A549 (cell line): ENCODE measurements at regions not wholly inside any gene's neighbourhood (a gene's known extent, or its start where the extent isn't known, plus 50 kb on each side); places are given as distances from the start of the nearest gene placed in this dataset.

Experiments used
- ATAC-seq, 2 experiments: fragments of 200-7000 bp in 1 of 2; fragments of >200 bp in 1 of 2; cut with Nextera tagmentation in 1 of 2; cut with Tn5 transposase in 1 of 2; 3 replicates each; pipeline versions ENCODE4 v1.8.0 to v1.9.1; 2018 to 2020; ENCODE audit warnings: mild to moderate bottlenecking in 1 of 2, moderate library complexity in 1 of 2
- CTCF ChIA-PET: fragments of 300-600 bp; sonication (Branson Sonifier 250); formaldehyde crosslinking; extraction: SDS; loops from one replicate; lab custom pipeline; 2021; ENCODE audit warnings: antibody characterized with exemption, inconsistent platforms; lab: Yijun Ruan, JAX
- POLR2A ChIA-PET: fragments of 350-600 bp; formaldehyde crosslinking; extraction: SDS; loops from one replicate; lab custom pipeline; 2021; ENCODE audit warnings: antibody characterized with exemption, inconsistent platforms; lab: Yijun Ruan, JAX
- DNase-seq, 2 experiments: peaks; one replicate each; pipeline versions ENCODE4 v3.0.0 to v3.0.0-alpha.2; 2011 to 2016; ENCODE audit warnings: low read depth in 1 of 2, low spot score in 1 of 2
- FAIRE-seq: peaks from 2 replicates; lab custom pipeline; 2011; peaks lifted over from hg19 to GRCh38; lab: Jason Lieb, UNC
- H3K27ac ChIP-seq, 2 experiments: fragments of >200 bp; sonication (Bioruptor Twin); formaldehyde crosslinking; 3 replicates each; pipeline ENCODE4 v1.5.1; 2016 to 2017
- H3K4me1 ChIP-seq: fragments of >200 bp; sonication (Bioruptor Twin); formaldehyde crosslinking; 3 replicates; pipeline ENCODE4 v1.6.1; 2016
- H3K4me2 ChIP-seq: fragments of >200 bp; sonication (Bioruptor Twin); formaldehyde crosslinking; 3 replicates; pipeline ENCODE4 v1.6.1; 2016
- H3K4me3 ChIP-seq: fragments of >200 bp; sonication (Bioruptor Twin); formaldehyde crosslinking; 3 replicates; pipeline ENCODE4 v1.5.1; 2016
- H3K9me3 ChIP-seq: fragments of >200 bp; sonication (Bioruptor Twin); formaldehyde crosslinking; 3 replicates; pipeline ENCODE4 v1.6.1; 2016
- CBX8 ChIP-seq: fragments of 200-600 bp; sonication (generic); IDR thresholded peaks from 2 replicates; pipeline ENCODE4 v1.6.1; 2016
- CHD4 ChIP-seq: fragments of 200-600 bp; sonication (generic); IDR thresholded peaks from 2 replicates; pipeline ENCODE4 v1.6.1; 2016; ENCODE audit warnings: antibody characterized with exemption, mild to moderate bottlenecking, borderline replicate concordance
- EHF ChIP-seq: fragments of 250-450 bp; sonication (Bioruptor Pico); IDR thresholded peaks from 2 replicates; pipeline ENCODE4 v1.5.0; 2020; ENCODE audit warnings: mild to moderate bottlenecking
- EP300 ChIP-seq, 2 experiments: fragments of >200 bp; sonication (Bioruptor Twin); formaldehyde crosslinking; IDR thresholded peaks; 2 replicates in 1 of 2; 3 replicates in 1 of 2; pipeline ENCODE4 v1.6.1; 2016 to 2017
- FOSL2 ChIP-seq, 2 experiments: fragments of 450-650 bp in 1 of 2; fragments of >200 bp in 1 of 2; sonication (Bioruptor Twin) in 1 of 2; formaldehyde crosslinking; IDR thresholded peaks; 2 replicates each; pipeline versions ENCODE4 v1.5.0 to v1.6.1; 2016 to 2020; ENCODE audit warnings: mild to moderate bottlenecking in 1 of 2, moderate library complexity in 1 of 2
- FOXS1 ChIP-seq: fragments of 250-450 bp; sonication (Bioruptor Pico); IDR thresholded peaks from 2 replicates; pipeline ENCODE4 v1.5.0; 2020; ENCODE audit warnings: mild to moderate bottlenecking, moderate library complexity
- GATA3 ChIP-seq: IDR thresholded peaks from 2 replicates; pipeline ENCODE4 v1.6.1; 2012; ENCODE audit warnings: borderline replicate concordance
- HOXB5 ChIP-seq: fragments of 250-450 bp; sonication (Bioruptor Pico); IDR thresholded peaks from 2 replicates; pipeline ENCODE4 v1.5.0; 2020; ENCODE audit warnings: mild to moderate bottlenecking, moderate library complexity
- JUN ChIP-seq, 2 experiments: fragments of >200 bp; sonication (Bioruptor Twin); formaldehyde crosslinking; IDR thresholded peaks; 2 replicates in 1 of 2; 3 replicates in 1 of 2; pipeline ENCODE4 v1.6.1; 2016 to 2017
- JUNB ChIP-seq: fragments of >200 bp; sonication (Bioruptor Twin); formaldehyde crosslinking; IDR thresholded peaks from 2 replicates; pipeline ENCODE4 v1.6.1; 2016
- KDM1A ChIP-seq: fragments of 200-600 bp; sonication (generic); IDR thresholded peaks from 2 replicates; pipeline ENCODE4 v1.6.1; 2016; ENCODE audit warnings: low read depth, mild to moderate bottlenecking
- KDM5A ChIP-seq: fragments of 200-600 bp; sonication (generic); IDR thresholded peaks from 2 replicates; pipeline ENCODE4 v1.6.1; 2016; ENCODE audit warnings: antibody characterized with exemption, mild to moderate bottlenecking
- MAZ ChIP-seq: fragments of 150-350 bp; IDR thresholded peaks from 2 replicates; pipeline ENCODE4 v1.6.1; 2014; ENCODE audit warnings: antibody characterized with exemption, low read depth, low read length, borderline replicate concordance
- NPAS2 ChIP-seq: fragments of 250-450 bp; sonication (Bioruptor Pico); IDR thresholded peaks from 2 replicates; pipeline ENCODE4 v1.8.0; 2022; ENCODE audit warnings: mild to moderate bottlenecking, moderate library complexity, borderline replicate concordance
- NR3C1 ChIP-seq: fragments of >200 bp; sonication (Bioruptor Twin); formaldehyde crosslinking; IDR thresholded peaks from 3 replicates; pipeline ENCODE4 v1.6.1; 2017
- PHF8 ChIP-seq: fragments of 200-600 bp; sonication (generic); IDR thresholded peaks from 2 replicates; pipeline ENCODE4 v1.6.1; 2016; ENCODE audit warnings: low read depth, mild to moderate bottlenecking, antibody characterized with exemption, moderate library complexity, borderline replicate concordance
- POLR2A ChIP-seq: IDR thresholded peaks from 2 replicates; pipeline ENCODE4 v1.6.1; 2012; ENCODE audit warnings: mild to moderate bottlenecking, low read length
- RARB ChIP-seq: fragments of 250-450 bp; sonication (Bioruptor Pico); IDR thresholded peaks from 2 replicates; pipeline ENCODE4 v1.8.0; 2021; ENCODE audit warnings: mild to moderate bottlenecking, moderate library complexity
- RCOR1 ChIP-seq: fragments of 150-350 bp; IDR thresholded peaks from 2 replicates; pipeline ENCODE4 v1.6.1; 2014; ENCODE audit warnings: antibody characterized with exemption, low read length, low read depth
- RNF2 ChIP-seq: fragments of 200-600 bp; sonication (generic); IDR thresholded peaks from 2 replicates; pipeline ENCODE4 v1.6.1; 2016; ENCODE audit warnings: low read depth, mild to moderate bottlenecking, antibody characterized with exemption, moderate library complexity, borderline replicate concordance
- SREBF2 ChIP-seq: fragments of 450-650 bp; IDR thresholded peaks from 2 replicates; pipeline ENCODE4 v1.6.1; 2014; ENCODE audit warnings: mild to moderate bottlenecking, moderate library complexity
- ZC3H11A ChIP-seq: fragments of 450-650 bp; IDR thresholded peaks from 2 replicates; pipeline ENCODE4 v1.6.1; 2014; ENCODE audit warnings: antibody characterized with exemption, mild to moderate bottlenecking
- ZNF302 ChIP-seq: fragments of 250-450 bp; sonication (Bioruptor Pico); IDR thresholded peaks from 2 replicates; pipeline ENCODE4 v1.9.0; 2021; ENCODE audit warnings: inconsistent platforms, mild to moderate bottlenecking, moderate library complexity
- WGBS: methylation state at CpG from one replicate; pipeline ENCODE4 v1.1.6; 2017; ENCODE audit errors: missing lambda C conversion rate; 5-methylcytosine and 5-hydroxymethylcytosine counted together
- TF ChIP-seq, protein P1 (sequence below): IDR thresholded peaks from 2 replicates; pipeline ENCODE4 v1.6.1; 2012; ENCODE audit warnings: low read depth, borderline replicate concordance
- TF ChIP-seq, protein P2 (sequence below): IDR thresholded peaks from 2 replicates; pipeline ENCODE4 v1.6.1; 2012
- TF ChIP-seq, protein P3 (sequence below): fragments of 450-650 bp; IDR thresholded peaks from 2 replicates; pipeline ENCODE4 v1.6.1; 2014; ENCODE audit warnings: antibody characterized with exemption
- TF ChIP-seq, protein P4 (sequence below): fragments of >200 bp; sonication (Bioruptor Twin); formaldehyde crosslinking; IDR thresholded peaks from 3 replicates; pipeline ENCODE4 v1.6.1; 2016

DNA sequence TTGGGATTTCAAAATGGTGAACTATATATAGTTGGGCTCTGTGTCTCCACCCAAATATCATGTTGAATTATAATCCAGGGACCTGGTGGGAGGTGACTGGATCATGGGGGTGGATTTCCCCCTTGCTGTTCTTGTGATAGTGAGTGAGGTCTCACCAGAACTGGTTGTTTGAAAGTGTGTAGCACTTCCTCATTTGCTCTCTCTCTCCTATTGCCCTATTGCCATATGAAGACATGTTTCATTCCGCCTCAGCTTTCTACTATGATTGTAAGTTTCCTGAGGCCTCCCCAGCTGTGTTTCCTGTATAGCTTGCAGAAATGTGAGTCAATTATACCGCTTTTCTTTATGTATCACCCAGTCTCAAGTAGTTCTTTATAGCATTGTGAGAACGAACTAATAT lies 545.6 kb downstream of the TRAM1L1 start:
- CTCF ChIA-PET: no interaction called here
- Histone ChIP-seq H3K4me3 (no peak overlapping the region), H3K9me3 (no peaks in the 10 kb centered on the region)
- no peak for ATAC-seq
- TF ChIP-seq MAZ (no peak), NR3C1 (no peak), HOXB5 (CRISPR knock-in tag) (no peak), FOSL2 (IDR thresholded peaks at IDR 0.05) (no peak), FOSL2 (CRISPR knock-in tag; IDR thresholded peaks at IDR 0.05) (no peak), KDM1A (no peak), RNF2 (no peak), GATA3 (no peak), EP300 (IDR thresholded peaks at IDR 0.05) (no peak), ZC3H11A (no peak), EHF (CRISPR knock-in tag) (no peak)
- TF ChIP-seq, protein P1, sequence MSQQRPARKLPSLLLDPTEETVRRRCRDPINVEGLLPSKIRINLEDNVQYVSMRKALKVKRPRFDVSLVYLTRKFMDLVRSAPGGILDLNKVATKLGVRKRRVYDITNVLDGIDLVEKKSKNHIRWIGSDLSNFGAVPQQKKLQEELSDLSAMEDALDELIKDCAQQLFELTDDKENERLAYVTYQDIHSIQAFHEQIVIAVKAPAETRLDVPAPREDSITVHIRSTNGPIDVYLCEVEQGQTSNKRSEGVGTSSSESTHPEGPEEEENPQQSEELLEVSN: no peak
- TF ChIP-seq, protein P2, sequence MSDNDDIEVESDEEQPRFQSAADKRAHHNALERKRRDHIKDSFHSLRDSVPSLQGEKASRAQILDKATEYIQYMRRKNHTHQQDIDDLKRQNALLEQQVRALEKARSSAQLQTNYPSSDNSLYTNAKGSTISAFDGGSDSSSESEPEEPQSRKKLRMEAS: no peak
- TF ChIP-seq, all 56 proteins: peak for 0
- FAIRE-seq: no peak
- Histone ChIP-seq H3K4me1 (no peaks in the 10 kb centered on the region), H3K27ac (no peak overlapping the region), H3K4me2 (no peak overlapping the region)
- WGBS: 22% methylated on average over 3 of the region's 3 CpGs
- POLR2A ChIA-PET: no interaction called here
- no peak for DNase-seq

DNA sequence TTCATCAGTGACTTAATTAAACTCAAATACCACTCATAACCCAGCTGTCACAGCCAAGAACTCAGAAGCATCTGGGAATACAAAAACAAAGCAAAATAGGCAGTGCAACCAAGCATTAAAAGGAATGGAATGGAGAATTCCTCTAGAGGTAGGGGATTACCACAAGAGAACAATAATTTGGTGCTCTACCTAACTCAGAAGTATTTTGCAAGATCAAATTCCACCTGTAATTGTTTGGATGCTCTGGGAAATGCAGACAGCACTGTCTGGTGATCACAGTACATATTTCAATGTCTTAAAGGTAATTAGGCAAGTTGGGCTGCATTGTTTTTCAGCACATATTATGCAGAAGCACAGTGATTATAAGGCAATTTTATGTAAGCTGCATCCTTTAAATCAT lies 547.5 kb downstream of the TRAM1L1 start:
- no peak overlapping the region for H3K4me3 ChIP-seq
- ATAC-seq: no peak
- no peaks in the 10 kb centered on the region for H3K9me3 ChIP-seq
- H3K4me2 ChIP-seq: no peak overlapping the region
- POLR2A ChIA-PET: no interaction called here
- no peak for DNase-seq
- FAIRE-seq: no peak
- CTCF ChIA-PET: no interaction called here
- TF ChIP-seq PHF8 (no peak), ZNF302 (CRISPR knock-in tag) (no peak), RCOR1 (no peak), SREBF2 (no peak), HOXB5 (CRISPR knock-in tag) (no peak), JUNB (no peak), RARB (no peak), JUN (IDR thresholded peaks at IDR 0.05) (no peak), NR3C1 (no peak), MAZ (no peak), FOXS1 (CRISPR knock-in tag) (no peak), KDM5A (no peak), FOSL2 (IDR thresholded peaks at IDR 0.05) (no peak), FOSL2 (CRISPR knock-in tag; IDR thresholded peaks at IDR 0.05) (no peak), NPAS2 (CRISPR knock-in tag) (no peak), CHD4 (no peak), POLR2A (no peak), CBX8 (no peak)
- TF ChIP-seq, protein P3, sequence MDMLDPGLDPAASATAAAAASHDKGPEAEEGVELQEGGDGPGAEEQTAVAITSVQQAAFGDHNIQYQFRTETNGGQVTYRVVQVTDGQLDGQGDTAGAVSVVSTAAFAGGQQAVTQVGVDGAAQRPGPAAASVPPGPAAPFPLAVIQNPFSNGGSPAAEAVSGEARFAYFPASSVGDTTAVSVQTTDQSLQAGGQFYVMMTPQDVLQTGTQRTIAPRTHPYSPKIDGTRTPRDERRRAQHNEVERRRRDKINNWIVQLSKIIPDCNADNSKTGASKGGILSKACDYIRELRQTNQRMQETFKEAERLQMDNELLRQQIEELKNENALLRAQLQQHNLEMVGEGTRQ: no peak
- TF ChIP-seq, protein P4, sequence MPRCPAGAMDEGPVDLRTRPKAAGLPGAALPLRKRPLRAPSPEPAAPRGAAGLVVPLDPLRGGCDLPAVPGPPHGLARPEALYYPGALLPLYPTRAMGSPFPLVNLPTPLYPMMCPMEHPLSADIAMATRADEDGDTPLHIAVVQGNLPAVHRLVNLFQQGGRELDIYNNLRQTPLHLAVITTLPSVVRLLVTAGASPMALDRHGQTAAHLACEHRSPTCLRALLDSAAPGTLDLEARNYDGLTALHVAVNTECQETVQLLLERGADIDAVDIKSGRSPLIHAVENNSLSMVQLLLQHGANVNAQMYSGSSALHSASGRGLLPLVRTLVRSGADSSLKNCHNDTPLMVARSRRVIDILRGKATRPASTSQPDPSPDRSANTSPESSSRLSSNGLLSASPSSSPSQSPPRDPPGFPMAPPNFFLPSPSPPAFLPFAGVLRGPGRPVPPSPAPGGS: no peak
- no peak overlapping the region for H3K27ac ChIP-seq
- H3K4me1 ChIP-seq: no peaks in the 10 kb centered on the region
